ENCODE measurements at regions not wholly inside any gene's neighbourhood (a gene's known extent, or its start where the extent isn't known, plus 50 kb on each side); places are given as distances from the start of the nearest gene placed in this dataset.

DNA sequence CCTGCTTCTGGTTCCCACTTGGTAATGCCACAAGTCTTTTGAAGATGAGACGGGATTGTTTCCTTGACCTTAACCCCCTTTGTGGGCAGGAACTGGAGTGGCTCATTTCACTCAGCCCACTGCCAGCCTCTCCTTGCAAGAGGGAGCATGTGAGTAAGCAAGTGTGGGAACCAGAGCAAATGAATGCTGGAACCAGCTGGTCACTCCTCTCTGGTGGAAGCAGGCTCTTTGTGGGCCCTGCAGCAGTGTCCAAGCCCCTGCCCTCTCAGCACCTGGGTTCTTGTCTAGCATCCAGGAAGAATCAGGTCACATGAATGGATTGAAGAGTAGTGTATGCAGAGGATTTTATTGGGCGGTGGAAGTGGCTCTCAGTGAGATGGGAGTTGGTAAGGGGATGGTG, 944.5 kb downstream of the QKI start:
- Mint-ChIP-seq H3K27me3 (ENCODE audit: unreplicated experiment) (no peaks in the 10 kb centered on the region), H3K27ac (ENCODE audit: unreplicated experiment) (no peak overlapping the region), H3K4me3 (ENCODE audit: unreplicated experiment) (no peak overlapping the region), H3K9me3 (ENCODE audit: unreplicated experiment) (peaks cover 51% of the 10 kb centered on the region), H3K4me1 (ENCODE audit: unreplicated experiment) (no peaks in the 10 kb centered on the region), H3K36me3 (ENCODE audit: unreplicated experiment) (no peaks in the 10 kb centered on the region)
- DNase-seq (ENCODE audit: extremely low spot score, unreplicated experiment), result no peak
- TF ChIP-seq CTCF (IDR thresholded peaks at IDR 0.05), result no peak

DNA sequence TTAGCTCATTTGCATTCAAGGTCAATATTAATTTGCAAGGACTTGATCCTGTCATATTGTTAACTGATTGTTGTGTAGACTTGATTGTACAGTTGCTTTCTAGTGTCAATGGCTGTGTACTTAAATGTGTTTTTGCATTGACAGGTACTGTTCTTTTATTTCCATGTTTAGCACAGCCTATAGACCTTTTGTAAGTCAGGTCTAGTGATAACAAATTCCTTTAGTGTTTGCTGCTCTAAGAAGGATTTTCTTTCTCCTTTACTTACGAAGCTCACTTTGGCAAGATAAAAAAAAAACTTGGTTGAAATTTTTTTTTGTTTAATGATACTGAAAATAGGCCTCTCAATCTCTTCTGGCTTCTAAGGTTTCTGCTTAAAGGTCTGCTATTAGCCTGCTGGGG, 942.3 kb downstream of the QKI start:
- H3K4me3 Mint-ChIP-seq (ENCODE audit: unreplicated experiment), result no peak overlapping the region
- H3K27me3 Mint-ChIP-seq (ENCODE audit: unreplicated experiment), result no peaks in the 10 kb centered on the region
- no peaks in the 10 kb centered on the region for H3K4me1 Mint-ChIP-seq (ENCODE audit: unreplicated experiment)
- H3K27ac Mint-ChIP-seq (ENCODE audit: unreplicated experiment), result no peak overlapping the region
- peaks cover 55% of the 10 kb centered on the region for H3K9me3 Mint-ChIP-seq (ENCODE audit: unreplicated experiment)
- DNase-seq (ENCODE audit: extremely low spot score, unreplicated experiment), result no peak
- H3K36me3 Mint-ChIP-seq (ENCODE audit: unreplicated experiment), result no peaks in the 10 kb centered on the region
- no peak for TF ChIP-seq CTCF (IDR thresholded peaks at IDR 0.05)

- Mint-ChIP-seq H3K27me3 (ENCODE audit: unreplicated experiment) (no peaks in the 10 kb centered on the region), H3K36me3 (ENCODE audit: unreplicated experiment) (no peaks in the 10 kb centered on the region), H3K4me1 (ENCODE audit: unreplicated experiment) (no peaks in the 10 kb centered on the region), H3K27ac (ENCODE audit: unreplicated experiment) (no peak overlapping the region), H3K9me3 (ENCODE audit: unreplicated experiment) (peaks cover 11% of the 10 kb centered on the region), H3K4me3 (ENCODE audit: unreplicated experiment) (no peak overlapping the region)
- TF ChIP-seq CTCF (IDR thresholded peaks at IDR 0.05), result no peak
- DNase-seq (ENCODE audit: extremely low spot score, unreplicated experiment), result no peak
Measured at GRCh38 chr6:164347455-164347854, 932.9 kb downstream of the QKI start.

DNA sequence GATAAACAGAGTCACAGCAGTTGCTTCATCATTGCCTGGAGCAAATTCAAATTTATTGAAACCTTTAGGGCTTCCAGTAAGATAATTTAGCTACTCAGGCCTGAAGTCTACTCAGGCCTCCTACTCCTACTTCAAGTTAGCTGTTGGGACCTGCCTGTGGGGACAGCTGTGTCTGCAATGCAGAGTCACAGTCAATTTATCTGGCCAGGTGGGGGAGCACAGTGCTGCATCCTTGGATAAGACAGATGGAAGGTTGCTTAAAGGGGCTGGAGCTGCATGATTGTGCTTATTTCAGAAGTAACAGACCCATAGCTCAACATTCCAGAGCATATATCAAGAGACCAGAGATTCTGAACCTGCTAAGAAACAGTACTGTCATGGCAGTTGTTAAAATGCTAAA, 932.1 kb downstream of the QKI start:
- no peak for TF ChIP-seq CTCF (IDR thresholded peaks at IDR 0.05)
- no peak for DNase-seq (ENCODE audit: extremely low spot score, unreplicated experiment)
- Mint-ChIP-seq H3K27ac (ENCODE audit: unreplicated experiment) (no peak overlapping the region), H3K27me3 (ENCODE audit: unreplicated experiment) (no peaks in the 10 kb centered on the region), H3K4me3 (ENCODE audit: unreplicated experiment) (no peak overlapping the region), H3K36me3 (ENCODE audit: unreplicated experiment) (no peaks in the 10 kb centered on the region), H3K4me1 (ENCODE audit: unreplicated experiment) (no peaks in the 10 kb centered on the region), H3K9me3 (ENCODE audit: unreplicated experiment) (peaks cover 11% of the 10 kb centered on the region)

DNA sequence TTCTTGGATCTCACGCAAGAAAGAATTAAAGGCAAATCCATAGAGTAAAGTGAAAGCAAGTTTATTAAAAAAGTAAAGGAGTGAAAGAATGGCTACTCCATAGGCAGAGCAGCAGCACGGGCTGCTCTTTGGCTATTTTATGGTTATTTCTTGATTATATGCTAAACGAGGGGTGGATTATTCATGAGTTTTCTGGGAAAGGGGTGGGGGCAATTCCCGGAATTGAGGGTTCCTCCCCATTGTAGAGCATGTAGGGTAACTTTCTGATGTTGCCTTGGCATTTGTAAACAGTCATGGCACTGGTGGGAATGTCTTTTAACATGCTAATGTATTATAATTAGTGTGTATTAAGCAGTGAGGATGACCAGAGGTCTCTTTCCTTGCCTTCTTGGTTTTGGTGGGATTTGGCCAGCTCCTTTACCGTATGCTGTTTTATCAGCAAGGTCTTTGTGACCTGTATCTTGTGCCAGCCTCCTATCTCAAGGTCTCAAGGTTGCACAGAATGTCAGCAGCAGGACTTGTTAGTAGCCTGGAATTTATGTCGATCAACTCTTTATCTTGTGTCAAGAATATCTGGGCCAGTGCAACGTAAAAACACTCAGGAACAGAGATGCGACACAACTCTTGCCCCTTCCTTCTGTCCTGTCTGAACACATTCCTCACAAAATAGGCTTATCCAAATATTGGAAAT, 931.4 kb downstream of the QKI start:
- Mint-ChIP-seq H3K27me3 (ENCODE audit: unreplicated experiment) (no peaks in the 10 kb centered on the region), H3K4me1 (ENCODE audit: unreplicated experiment) (no peaks in the 10 kb centered on the region), H3K27ac (ENCODE audit: unreplicated experiment) (no peak overlapping the region), H3K9me3 (ENCODE audit: unreplicated experiment) (peaks cover 11% of the 10 kb centered on the region), H3K36me3 (ENCODE audit: unreplicated experiment) (no peaks in the 10 kb centered on the region), H3K4me3 (ENCODE audit: unreplicated experiment) (no peak overlapping the region)
- no peak for DNase-seq (ENCODE audit: extremely low spot score, unreplicated experiment)
- TF ChIP-seq CTCF (IDR thresholded peaks at IDR 0.05), result no peak
